ENCODE measurements at regions not wholly inside any gene's neighbourhood (a gene's known extent, or its start where the extent isn't known, plus 50 kb on each side); places are given as distances from the start of the nearest gene placed in this dataset.
"Not testable (repeated sequence)": the region's sequence is repeated elsewhere in the genome, so short reads cannot be mapped to it uniquely, and the experiment has no call there.

DNA sequence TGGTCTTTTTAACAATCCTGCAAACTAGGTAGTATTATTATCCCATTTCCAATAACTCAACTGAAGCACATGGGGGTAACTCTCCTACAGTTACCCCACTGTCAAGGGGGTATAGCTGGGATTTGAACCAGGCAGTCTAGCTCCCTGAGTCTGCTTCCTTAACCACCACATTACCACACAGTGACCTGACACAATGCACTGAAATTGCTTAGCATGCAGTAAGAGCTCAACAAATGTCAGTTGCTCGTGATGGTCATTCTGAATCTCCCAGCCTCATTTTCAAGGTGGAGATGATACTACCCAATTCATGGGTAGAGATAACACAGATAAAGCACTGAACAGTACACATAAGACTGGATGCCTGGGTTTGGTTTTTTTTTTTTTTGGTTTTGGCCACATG lies 193.2 kb upstream of the MYLIP start:
- no peak overlapping the region for H3K4me2 ChIP-seq (ENCODE audit: unreplicated experiment)
- no peaks in the 10 kb centered on the region for H3K27me3 ChIP-seq (replicated peaks; ENCODE audit: insufficient read depth)
- H3K4me1 ChIP-seq (ENCODE audit: insufficient read depth), result no peaks in the 10 kb centered on the region
- H3K36me3 ChIP-seq (ENCODE audit: low read depth), result no peaks in the 10 kb centered on the region
- TF ChIP-seq EZH2phosphoT487 (IDR thresholded peaks at IDR 0.05; ENCODE audit: insufficient read depth, low read depth) (no peak), EZH2 (IDR thresholded peaks at IDR 0.05; ENCODE audit: insufficient read depth, poor library complexity, severe bottlenecking) (no peak)
- no peak overlapping the region for H3K4me3 ChIP-seq
- no peak overlapping the region for H3K27ac ChIP-seq
- H3K79me2 ChIP-seq (ENCODE audit: insufficient read depth), result no peaks in the 10 kb centered on the region
- WGBS, 2 experiments (ENCODE audit: low coverage in 1 of 2, low lambda C conversion rate in 2 of 2, missing lambda C conversion rate in 2 of 2), result 93 to 95% methylated on average over 1 of the region's 1 CpG
- no peaks in the 10 kb centered on the region for H3K9me2 ChIP-seq (ENCODE audit: insufficient read depth)
- H3K9ac ChIP-seq, result no peak overlapping the region
- no peaks in the 10 kb centered on the region for H3K9me3 ChIP-seq (ENCODE audit: low read depth)
- in situ Hi-C loops (cut with MboI), result no loop called here
- no peak overlapping the region for H2AFZ ChIP-seq
- H4K20me1 ChIP-seq (ENCODE audit: insufficient read depth), result no peaks in the 10 kb centered on the region
- no peak for DNase-seq
- H3F3A ChIP-seq (ENCODE audit: insufficient read depth), result no peaks in the 10 kb centered on the region

DNA sequence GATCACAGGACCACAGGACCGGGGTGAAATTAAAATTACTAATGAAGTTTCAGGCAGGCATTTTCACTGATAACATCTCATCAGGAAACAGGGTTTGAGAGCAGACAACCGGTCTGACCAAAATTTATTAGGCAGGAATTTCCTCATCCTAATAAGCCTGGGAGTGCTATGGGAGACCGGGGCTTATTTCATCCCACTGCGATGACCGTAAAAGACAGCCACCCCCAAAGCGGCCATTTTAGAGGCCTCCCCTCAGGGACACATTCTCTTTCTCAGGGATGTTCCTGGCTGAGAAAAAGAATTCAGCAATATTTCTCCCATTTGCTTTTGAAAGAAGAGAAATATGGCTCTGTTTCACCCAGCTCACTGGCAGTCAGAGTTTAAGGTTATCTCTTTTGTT lies 197.2 kb upstream of the MYLIP start:
- H3K4me1 ChIP-seq (ENCODE audit: insufficient read depth); H3K27ac ChIP-seq; H3F3A ChIP-seq (ENCODE audit: insufficient read depth); H4K20me1 ChIP-seq (ENCODE audit: insufficient read depth); H2AFZ ChIP-seq; H3K27me3 ChIP-seq (replicated peaks; ENCODE audit: insufficient read depth); H3K79me2 ChIP-seq (ENCODE audit: insufficient read depth); H3K4me3 ChIP-seq; H3K9me2 ChIP-seq (ENCODE audit: insufficient read depth); H3K9ac ChIP-seq; H3K9me3 ChIP-seq (ENCODE audit: low read depth); in situ Hi-C loops (cut with MboI); H3K4me2 ChIP-seq (ENCODE audit: unreplicated experiment); H3K36me3 ChIP-seq (ENCODE audit: low read depth); DNase-seq: not testable (repeated sequence)
- WGBS, 2 experiments (ENCODE audit: low coverage in 1 of 2, low lambda C conversion rate in 2 of 2, missing lambda C conversion rate in 2 of 2), result 86 to 89% methylated on average over 6 of the region's 6 CpGs

DNA sequence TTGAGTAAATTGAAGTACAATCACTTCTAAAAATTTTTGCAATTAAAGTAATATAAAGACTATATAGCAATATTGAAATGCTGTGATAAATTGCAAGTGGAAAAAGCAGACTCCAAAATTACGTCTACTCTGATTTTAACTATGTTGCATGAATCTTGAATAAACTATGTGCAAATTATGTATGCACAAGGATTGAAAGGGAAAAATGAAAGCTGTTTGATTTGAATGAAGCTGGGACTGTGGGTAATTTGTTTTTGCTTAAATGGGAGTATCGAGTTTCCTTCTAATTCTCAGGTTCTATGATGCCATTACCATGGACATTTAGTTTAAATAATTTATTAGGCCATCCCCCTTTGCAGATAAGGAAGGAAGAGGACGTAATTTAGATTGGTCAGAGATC lies 198.7 kb upstream of the MYLIP start:
- Histone ChIP-seq H3K4me1 (ENCODE audit: insufficient read depth) (peaks cover 11% of the 10 kb centered on the region; the same call in 1 of the 2 replicates), H3K9me3 (ENCODE audit: low read depth) (no peaks in the 10 kb centered on the region), H3K4me3 (no peak overlapping the region), H4K20me1 (ENCODE audit: insufficient read depth) (no peaks in the 10 kb centered on the region), H3K36me3 (ENCODE audit: low read depth) (no peaks in the 10 kb centered on the region), H3K79me2 (ENCODE audit: insufficient read depth) (no peaks in the 10 kb centered on the region), H2AFZ (no peak overlapping the region), H3K4me2 (ENCODE audit: unreplicated experiment) (no peak overlapping the region), H3K27me3 (replicated peaks; ENCODE audit: insufficient read depth) (no peaks in the 10 kb centered on the region), H3K27ac (no peak overlapping the region), H3K9ac (no peak overlapping the region), H3F3A (ENCODE audit: insufficient read depth) (no peaks in the 10 kb centered on the region), H3K9me2 (ENCODE audit: insufficient read depth) (no peaks in the 10 kb centered on the region)
- TF ChIP-seq EZH2 (IDR thresholded peaks at IDR 0.05; ENCODE audit: insufficient read depth, poor library complexity, severe bottlenecking) (no peak), EZH2phosphoT487 (IDR thresholded peaks at IDR 0.05; ENCODE audit: insufficient read depth, low read depth) (no peak)
- in situ Hi-C loops (cut with MboI), result no loop called here
- WGBS, 2 experiments (ENCODE audit: low coverage in 1 of 2, low lambda C conversion rate in 2 of 2, missing lambda C conversion rate in 2 of 2), result 53 to 64% methylated on average over 3 of the region's 3 CpGs
- no peak for DNase-seq

DNA sequence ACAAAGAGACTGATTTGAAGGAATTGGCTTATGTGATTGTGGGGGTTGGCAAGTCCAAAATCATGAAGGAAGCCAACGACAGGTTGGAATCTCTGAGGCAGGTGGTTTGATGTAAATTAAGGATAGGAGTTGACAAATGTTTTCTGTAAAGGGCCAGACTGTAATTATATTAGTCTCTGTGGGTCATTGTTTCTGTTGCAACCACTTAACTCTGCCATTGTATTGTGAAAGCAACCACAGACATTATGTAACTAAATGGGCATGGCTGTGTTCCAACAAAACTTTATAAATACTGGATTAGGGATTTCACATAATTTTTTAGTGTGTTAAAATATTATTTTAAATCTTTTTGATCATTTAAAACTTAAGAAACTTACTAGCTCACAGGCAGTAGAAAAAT lies 199.2 kb upstream of the MYLIP start:
- DNase-seq, result peak; percentile 30
- no peak for TF ChIP-seq EZH2 (IDR thresholded peaks at IDR 0.05; ENCODE audit: insufficient read depth, poor library complexity, severe bottlenecking)
- TF ChIP-seq EZH2phosphoT487 (IDR thresholded peaks at IDR 0.05; ENCODE audit: insufficient read depth, low read depth), result no peak
- Histone ChIP-seq H3F3A (ENCODE audit: insufficient read depth) (no peaks in the 10 kb centered on the region), H3K9me3 (ENCODE audit: low read depth) (no peaks in the 10 kb centered on the region), H3K27me3 (replicated peaks; ENCODE audit: insufficient read depth) (no peaks in the 10 kb centered on the region), H3K4me2 (ENCODE audit: unreplicated experiment) (no peak overlapping the region), H3K27ac (no peak overlapping the region), H3K4me3 (no peak overlapping the region), H3K9me2 (ENCODE audit: insufficient read depth) (no peaks in the 10 kb centered on the region), H3K4me1 (ENCODE audit: insufficient read depth) (peaks cover 11% of the 10 kb centered on the region; the same call in 1 of the 2 replicates), H3K79me2 (ENCODE audit: insufficient read depth) (no peaks in the 10 kb centered on the region), H2AFZ (no peak overlapping the region), H3K36me3 (ENCODE audit: low read depth) (no peaks in the 10 kb centered on the region), H3K9ac (no peak overlapping the region), H4K20me1 (ENCODE audit: insufficient read depth) (no peaks in the 10 kb centered on the region)
- in situ Hi-C loops (cut with MboI), result no loop called here
- 59 to 62% methylated on average over 1 of the region's 1 CpG for WGBS, 2 experiments (ENCODE audit: low coverage in 1 of 2, low lambda C conversion rate in 2 of 2, missing lambda C conversion rate in 2 of 2)

DNA sequence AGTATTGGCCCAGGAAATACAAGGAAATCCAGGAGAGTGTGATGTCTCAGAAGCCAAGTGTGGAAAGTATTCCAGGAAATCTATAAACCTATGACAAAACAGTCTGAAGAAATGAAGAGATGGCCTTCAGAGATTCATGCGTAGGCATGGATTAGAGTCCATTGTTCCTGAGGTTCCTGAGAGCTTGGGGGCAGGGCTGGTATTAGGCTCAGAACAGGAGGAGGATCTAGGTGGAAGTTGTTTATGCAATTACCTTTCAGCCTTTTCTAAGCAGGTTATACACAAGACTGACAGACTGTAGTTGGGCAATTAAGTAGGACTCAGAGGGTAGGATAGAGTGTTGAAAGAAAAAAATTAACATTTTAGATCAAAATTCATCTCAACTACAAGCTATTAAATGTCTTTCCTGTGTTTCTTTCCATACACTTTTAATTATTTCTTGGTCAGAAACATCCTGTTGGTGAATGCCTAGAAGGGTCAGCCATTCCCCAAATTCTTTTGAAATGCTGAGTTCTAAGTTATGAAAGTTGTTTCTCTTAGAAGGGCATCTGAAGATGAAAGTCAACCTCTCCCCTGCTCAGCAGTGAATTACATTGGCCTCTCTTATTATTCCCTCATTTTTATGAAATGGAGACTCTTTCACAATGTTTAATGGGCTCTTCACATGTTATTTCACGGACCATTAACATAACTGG lies 201.2 kb upstream of the MYLIP start:
- Histone ChIP-seq H3K36me3 (ENCODE audit: low read depth) (no peaks in the 10 kb centered on the region), H3K9ac (no peak overlapping the region), H4K20me1 (ENCODE audit: insufficient read depth) (no peaks in the 10 kb centered on the region), H2AFZ (no peak overlapping the region), H3K4me3 (no peak overlapping the region), H3K9me3 (ENCODE audit: low read depth) (no peaks in the 10 kb centered on the region), H3K4me1 (ENCODE audit: insufficient read depth) (peaks cover 16% of the 10 kb centered on the region), H3K27me3 (replicated peaks; ENCODE audit: insufficient read depth) (no peaks in the 10 kb centered on the region), H3K4me2 (ENCODE audit: unreplicated experiment) (peak overlapping the region; percentile 20), H3K9me2 (ENCODE audit: insufficient read depth) (no peaks in the 10 kb centered on the region), H3K79me2 (ENCODE audit: insufficient read depth) (no peaks in the 10 kb centered on the region), H3K27ac (no peak overlapping the region), H3F3A (ENCODE audit: insufficient read depth) (peaks cover 11% of the 10 kb centered on the region; the same call in 1 of the 2 replicates)
- WGBS, 2 experiments (ENCODE audit: low coverage in 1 of 2, low lambda C conversion rate in 2 of 2, missing lambda C conversion rate in 2 of 2), result 69% methylated on average over 2 of the region's 2 CpGs
- TF ChIP-seq EZH2 (IDR thresholded peaks at IDR 0.05; ENCODE audit: insufficient read depth, poor library complexity, severe bottlenecking) (no peak), EZH2phosphoT487 (IDR thresholded peaks at IDR 0.05; ENCODE audit: insufficient read depth, low read depth) (no peak)
- in situ Hi-C loops (cut with MboI), result no loop called here
- no peak for DNase-seq

Measured in GM23248 (cell line).